Activated CD4-positive, alpha-beta T cell treated with anti-CD3 and anti-CD28 coated beads for 48 hours (primary cell): ENCODE measurements at regions not wholly inside any gene's neighbourhood (a gene's known extent, or its start where the extent isn't known, plus 50 kb on each side); places are given as distances from the start of the nearest gene placed in this dataset.
A peak's percentile ranks its signal among the peaks of the same experiment; 100 is the strongest.

ENCODE experiments used
- DNase-seq: peaks from one replicate; pipeline ENCODE4 v3.0.0-alpha.2; 2020

DNA sequence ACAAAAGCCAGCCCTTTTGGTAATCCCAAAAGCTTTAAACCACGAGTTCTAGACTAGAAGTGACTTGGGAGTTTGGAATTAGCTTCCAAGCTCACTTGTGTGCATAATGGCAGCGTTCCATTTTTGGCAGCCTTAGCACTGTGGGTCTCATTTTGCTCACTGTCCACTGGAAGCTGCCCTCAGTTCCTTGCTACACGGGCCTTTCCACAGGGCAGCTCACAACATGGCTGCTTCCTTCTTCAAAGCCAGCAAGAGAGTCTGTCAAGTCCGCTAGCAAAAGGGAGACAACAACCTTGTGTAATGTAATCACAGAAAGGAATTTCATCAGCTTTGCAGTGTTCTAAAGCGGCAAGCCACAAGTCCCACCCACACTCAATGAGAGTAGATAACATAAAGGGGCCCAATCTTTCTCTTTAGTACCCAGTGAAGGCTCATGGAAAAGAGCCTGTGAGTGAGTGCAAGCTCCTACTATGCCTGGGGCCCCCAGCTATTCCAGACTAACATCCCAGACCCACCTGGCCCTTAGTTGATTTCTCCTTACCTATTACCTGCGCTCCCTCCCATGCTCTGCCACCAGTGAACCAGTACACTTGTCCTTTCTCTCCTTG lies 168.5 kb upstream of the FOXN2 start:
- DNase-seq = peak; percentile 12

DNA sequence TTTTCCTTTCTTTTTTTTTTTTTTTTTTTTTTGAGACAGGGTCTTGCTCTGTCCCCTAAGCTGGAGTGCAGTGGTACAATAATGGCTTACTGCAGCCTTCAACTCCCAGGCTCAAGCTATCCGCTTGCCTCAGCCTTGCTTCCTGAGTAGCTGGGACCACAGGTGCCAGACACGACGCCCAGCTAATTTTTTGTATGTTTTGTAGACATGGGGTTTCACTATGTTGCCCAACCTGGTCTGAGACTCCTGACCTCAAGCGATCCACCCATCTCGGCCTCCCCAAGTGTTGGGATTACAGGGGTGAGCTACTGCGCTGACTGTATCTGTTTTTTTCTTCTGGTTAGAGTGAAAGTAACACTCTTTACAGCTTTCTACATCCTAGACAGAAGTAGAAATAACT lies 167.9 kb upstream of the FOXN2 start:
- DNase-seq = no peak

DNA sequence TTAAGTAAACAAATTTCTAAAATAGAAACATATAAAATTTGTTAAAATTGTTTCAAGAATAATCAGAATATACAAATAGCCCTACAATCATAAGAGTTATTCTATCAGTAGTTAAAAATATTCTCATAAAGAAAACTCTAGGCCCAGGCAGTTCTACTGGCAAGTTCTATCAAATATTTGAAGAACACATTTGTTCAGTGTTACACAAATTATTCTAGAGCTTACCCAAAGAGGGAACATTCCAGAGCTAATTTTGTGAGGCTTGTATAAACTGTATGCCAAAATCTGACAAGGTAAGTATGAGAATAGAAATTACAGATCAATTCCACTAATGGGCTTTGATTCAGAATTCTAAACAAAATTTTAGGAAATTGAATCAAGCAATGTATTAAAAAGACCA lies 166.8 kb upstream of the FOXN2 start:
- no peak for DNase-seq

DNA sequence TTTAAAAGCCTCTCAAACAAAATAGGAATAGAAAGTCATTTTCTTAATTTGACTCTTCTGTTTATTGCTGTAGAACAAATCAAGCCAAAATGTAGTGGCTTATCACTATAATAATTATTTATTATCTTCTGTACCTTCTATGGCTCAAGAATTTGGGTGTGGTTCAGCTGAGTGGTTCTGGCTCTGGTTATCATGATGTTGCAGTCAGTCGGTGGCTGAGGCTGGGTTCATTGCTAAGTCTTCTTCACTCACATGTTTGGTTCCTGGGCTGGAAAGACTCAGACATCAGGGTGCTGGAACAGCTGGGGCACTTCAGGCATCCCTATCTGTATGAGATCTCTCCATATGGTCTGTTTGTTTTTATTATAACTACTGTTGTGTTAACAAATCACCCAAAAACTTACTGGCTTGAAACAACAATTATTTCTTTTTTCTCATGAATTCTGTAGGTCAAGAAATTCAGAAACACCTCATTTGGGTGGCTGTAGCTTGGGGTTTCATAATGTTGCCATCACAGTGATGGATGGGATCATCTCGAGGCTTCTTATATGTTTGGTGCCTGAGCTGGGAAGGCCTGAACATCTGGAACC lies 165.5 kb upstream of the FOXN2 start:
- DNase-seq = no peak

DNA sequence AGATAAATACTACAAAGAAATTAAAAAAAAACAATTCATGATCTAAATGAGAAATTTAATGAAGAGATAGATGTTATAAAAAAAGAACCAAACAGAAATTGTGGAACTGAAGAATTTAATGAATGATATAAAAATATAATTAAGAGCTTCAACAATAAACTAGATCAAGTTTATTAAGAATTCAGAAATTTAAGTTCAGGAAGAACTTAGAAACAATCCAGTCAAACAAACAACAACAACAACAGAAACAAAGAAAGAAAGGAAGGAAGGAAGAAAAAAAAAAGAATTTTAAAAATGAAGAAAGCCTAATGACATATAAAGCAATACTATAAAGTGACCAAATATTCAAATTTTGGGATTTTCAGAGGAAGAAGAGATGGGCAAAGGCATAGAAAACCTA lies 157.3 kb upstream of the FOXN2 start:
- DNase-seq = no peak

DNA sequence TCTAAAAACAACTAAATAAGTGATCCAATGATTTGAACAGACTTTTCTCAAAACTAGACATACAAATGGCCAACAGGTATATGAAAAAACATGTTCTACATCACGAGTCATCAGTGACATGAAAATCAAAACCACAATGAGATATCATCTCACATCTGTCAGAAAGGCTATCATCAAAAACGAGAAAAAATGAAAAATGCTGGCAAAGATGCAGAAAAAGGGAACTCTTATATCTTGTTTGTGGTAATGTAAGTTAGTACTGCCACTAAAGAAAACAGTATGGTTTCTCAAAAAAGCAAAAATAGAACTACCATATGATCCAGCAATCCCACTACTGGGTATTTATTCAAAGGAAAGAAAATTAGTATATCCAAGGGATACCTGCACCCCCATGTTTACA lies 152.9 kb upstream of the FOXN2 start:
- no peak for DNase-seq

DNA sequence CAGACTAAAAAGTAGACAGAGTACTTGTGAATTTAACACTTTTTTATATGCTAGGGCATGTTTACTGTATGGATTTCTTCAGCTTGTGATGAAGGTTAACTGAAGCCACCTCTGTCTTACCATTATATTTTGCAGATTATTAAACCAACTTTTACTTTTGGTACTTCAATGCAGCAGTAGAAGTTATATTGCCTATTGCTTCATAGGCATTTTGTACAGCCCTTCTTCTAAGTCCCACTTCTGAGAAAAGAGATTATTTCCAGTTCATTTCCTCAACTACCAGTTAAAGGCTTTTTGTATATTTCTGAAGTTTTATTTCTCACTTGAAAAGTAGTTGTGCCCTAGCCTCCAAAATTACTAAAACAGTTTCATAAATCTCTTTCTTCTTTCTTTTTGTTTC lies 151.7 kb upstream of the FOXN2 start:
- DNase-seq = no peak

DNA sequence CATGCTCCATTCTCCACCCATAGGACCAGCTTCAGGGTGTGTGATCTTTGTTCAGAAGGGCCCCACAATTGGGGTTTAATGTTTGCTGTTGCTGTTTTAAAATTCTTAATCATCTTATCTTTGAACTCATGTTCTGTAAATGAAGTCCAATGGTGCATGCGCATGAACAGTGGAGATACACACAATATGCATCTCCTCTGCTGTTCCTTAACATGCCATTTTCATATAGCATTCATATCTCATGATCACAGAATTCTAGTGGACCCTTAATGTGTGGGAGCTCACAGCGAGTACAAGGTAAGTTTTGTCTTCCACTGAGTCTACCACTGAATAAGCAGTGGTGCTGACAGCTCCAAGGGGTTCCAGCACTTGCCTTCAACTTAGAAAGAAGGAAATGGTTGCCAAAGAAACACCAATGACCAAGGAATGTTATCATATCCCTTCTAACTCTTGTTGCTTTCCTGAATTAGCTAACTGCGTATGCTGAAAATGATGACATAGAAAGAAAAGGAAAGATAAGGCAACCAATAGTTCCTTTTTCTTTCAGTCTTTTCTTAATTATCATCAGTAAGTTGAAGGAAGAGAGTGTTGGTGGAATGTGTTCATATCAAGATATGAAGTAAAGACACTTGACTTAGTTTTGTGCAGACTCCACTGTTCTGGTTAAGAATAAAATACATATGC lies 149.3 kb upstream of the FOXN2 start:
- no peak for DNase-seq

DNA sequence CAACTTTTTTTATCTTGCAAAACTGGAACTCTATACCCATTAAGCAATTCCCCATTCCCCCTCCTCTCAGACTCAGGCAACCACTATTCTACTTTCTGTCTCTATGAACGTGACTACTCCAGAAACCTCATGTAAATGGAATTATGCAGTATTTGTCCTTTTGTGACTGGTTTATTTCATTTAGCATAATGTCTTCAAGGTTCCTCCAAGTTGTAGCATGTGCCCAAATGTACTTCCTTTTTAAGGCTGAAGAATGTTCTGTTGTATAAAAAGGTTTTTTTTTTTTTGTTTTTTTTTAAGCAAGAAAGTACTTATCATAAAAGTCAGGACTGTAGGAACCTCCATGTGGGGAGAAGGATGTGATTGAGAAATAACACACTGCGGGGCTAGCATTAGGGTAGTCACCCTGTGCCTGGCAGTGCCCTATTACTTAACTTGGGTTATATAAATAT lies 145.3 kb upstream of the FOXN2 start:
- no peak for DNase-seq

DNA sequence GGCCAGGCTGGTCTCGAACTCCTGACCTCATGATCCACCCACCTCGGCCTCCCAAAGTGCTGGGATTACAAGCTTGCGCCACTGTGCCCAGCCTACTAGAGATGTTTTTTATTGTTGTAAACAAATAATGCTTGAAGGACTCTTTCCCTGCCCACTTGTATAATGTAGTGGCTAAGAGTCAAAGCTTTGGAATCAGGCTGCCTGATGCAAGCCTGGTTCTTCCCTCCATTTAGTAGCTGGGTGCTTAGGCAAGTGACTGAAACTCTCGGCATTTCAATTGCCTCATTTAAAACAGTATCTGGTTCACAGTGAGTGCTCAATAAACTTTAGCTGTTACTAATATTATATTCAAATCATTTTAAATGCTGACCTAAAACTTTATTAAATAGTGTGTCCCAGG lies 144.2 kb upstream of the FOXN2 start:
- no peak for DNase-seq

DNA sequence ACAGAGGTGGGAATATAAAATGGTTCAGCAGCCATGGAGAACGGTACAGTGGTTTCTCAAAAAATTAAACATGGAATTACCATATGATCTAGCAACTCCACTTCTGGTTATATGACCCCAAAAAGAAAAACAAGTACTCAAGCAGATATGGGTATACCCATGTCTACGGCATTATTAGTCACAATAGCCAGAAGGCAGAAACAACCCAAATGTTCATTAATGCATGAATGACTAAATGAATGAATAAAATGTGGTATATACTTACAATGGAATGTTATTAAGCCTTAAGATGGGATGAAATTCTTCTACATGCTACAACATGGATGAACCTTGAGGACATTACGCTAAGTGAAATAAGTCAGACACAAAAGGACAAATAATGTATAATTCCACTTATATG lies 141.3 kb upstream of the FOXN2 start:
- DNase-seq = no peak

DNA sequence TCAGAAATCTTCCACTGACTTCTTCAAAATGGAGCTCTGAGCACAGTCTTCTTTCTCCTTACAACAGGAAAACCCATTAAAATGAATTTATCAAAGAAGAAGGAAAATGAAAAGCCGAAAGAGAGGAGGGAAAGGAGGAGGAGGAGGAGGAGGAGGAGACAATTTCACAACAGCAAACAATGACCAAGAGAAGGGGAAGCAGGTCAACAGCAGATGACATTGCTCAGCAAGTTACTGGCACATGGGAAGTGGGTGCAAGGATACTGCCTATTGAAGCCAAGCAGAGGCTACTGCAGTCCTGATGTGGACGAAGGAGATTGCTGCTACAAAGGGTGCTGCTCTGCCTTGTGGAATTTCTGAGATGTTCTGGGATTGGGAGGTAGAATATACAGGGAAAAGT lies 140.0 kb upstream of the FOXN2 start:
- DNase-seq = no peak

DNA sequence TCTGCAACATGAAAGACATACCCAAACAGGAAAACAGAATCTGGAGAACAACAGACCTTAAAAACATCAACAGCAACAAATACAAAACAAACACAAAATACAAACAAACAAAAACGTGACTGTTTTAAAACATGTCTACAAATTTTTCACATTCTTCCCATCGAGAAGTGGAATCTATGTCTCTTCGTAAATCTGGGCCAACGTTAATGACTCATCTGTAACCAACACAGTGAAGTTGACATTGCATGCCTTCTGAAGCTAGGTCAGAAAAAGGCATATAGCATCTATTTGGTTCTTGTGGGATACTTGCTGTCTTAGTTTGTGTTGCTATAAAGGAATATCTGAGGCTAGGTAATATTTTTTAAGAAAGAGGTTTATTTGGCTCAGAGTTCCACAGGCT lies 139.2 kb upstream of the FOXN2 start:
- no peak for DNase-seq

DNA sequence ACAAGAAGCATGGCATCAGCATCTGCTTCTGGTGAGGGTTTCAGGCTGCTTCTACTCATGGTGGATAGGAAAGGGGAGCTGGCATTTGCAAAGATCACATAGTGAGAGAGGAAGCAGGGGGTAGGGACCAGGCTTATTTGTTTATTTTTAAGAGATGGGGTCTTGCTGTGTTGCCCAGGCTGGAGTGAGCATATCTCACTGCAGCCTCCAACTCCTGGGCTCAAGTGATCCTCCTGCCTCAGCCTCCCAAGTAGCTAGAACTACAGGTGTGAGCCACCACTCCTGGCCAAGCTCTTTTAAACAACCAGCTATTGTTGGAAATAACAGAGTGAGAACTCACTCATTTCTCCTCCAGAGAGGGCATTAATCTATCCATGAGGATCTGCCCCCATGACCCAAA lies 138.8 kb upstream of the FOXN2 start:
- no peak for DNase-seq

DNA sequence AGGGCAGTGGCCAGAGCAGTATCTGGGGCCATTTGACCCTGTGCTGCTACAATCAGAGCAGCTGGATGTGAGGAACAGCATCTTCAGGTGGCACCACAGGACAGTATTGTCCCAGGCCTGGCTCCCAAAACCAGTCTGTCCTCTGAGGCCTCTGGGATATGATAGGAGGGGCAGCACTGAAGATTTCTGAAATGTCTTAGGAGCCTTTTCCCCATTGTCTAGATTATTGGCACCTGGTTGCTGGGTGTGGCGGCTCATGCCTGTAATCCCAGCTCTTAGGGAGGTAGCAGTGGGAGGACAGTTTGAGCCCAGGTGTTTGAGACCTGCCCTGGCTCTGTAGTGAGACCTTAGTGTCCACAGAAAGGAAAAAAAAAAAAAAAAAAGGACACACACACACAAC lies 137.6 kb upstream of the FOXN2 start:
- no peak for DNase-seq

DNA sequence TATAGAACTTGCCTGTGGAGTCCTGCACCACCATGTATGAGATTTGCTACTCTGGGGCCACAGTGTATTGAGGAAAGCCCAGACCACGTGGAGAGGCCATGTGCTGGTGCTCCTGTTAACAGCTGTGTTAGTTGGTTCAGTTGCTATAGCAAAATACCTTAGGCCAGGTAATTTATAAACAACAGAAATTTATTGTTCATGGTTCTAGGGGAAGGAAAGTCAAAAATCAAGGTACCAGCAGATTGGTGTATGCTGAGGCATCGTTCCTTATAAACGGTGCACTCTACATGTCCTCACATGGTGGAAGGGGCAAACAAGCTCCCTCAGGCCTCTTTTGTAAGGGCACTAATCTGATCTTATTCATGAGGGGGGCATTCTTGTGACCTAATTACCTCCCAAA lies 135.9 kb upstream of the FOXN2 start:
- DNase-seq = no peak

DNA sequence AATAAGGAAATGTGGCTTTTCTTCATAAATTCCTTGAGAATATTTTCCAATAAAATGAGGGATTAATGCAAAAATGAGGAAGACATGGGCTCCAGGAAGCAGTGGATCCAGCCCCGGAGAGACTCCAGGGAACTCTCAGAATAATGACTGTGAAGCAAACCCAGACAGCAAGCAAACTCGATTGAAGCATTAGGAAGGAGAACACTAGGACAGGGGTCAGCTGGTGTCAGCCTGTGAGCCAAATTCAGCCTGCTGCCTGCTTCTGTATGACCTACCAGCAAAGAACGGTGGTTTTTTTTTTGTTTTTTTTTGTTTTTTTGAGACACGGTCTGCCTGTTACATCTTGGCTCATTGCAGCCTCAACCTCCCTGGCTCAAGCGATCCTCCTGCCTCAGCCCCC lies 133.9 kb upstream of the FOXN2 start:
- no peak for DNase-seq

DNA sequence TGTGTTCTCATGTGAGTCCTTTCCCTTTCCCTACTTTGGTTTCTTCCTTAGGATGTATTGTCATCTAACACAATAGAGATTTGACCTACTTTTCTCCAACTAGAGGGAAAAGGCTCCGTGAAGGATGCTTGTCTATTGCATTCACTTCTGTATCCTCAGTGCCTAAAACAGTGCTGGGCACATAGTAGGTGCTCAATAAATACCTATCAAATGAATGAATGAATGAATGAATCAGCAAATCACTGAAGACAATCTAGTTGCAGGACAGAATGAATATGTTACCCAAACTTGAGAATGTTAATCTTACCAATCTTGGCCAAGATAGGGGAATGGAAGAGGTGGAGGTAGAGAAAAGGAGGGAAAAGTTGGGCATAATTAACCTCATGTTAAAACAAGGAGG lies 131.2 kb upstream of the FOXN2 start:
- no peak for DNase-seq

DNA sequence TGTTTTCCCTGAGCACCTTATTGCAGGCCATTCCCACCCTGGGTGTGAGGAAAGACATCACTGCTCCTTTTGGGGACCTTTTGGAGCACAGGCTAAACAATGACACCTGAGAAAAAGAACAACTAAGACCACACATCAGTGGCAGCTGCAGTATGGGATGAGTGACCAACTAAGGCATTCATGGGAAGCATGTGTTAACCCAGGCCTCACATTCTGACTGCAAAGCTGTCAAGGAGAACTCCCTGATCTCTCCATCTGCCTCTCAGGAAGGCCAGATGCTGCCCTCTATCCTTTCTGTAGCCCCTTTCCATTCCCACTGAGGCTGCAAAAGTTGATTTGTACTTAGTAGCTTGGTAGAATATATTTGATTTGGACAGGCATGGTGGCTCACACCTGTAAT lies 130.5 kb upstream of the FOXN2 start:
- no peak for DNase-seq

DNA sequence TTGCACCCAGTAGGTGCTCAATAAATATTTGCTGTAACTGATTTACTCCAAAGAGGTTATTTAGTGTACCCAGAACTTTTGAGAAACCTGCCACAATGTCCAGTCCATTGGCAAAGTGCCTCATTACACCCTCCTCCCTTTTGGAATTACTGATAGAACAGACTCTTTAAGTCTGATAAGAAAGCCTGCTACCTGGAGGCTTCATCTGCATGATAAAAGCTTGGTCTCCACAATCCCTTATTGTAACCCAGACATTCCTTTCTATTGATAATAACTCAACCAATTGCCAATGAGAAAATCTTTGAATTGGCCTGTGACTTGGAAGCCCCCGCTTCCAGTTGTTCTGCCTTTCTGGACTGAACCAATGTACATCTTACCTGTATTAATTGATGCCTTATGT lies 127.0 kb upstream of the FOXN2 start:
- no peak for DNase-seq

DNA sequence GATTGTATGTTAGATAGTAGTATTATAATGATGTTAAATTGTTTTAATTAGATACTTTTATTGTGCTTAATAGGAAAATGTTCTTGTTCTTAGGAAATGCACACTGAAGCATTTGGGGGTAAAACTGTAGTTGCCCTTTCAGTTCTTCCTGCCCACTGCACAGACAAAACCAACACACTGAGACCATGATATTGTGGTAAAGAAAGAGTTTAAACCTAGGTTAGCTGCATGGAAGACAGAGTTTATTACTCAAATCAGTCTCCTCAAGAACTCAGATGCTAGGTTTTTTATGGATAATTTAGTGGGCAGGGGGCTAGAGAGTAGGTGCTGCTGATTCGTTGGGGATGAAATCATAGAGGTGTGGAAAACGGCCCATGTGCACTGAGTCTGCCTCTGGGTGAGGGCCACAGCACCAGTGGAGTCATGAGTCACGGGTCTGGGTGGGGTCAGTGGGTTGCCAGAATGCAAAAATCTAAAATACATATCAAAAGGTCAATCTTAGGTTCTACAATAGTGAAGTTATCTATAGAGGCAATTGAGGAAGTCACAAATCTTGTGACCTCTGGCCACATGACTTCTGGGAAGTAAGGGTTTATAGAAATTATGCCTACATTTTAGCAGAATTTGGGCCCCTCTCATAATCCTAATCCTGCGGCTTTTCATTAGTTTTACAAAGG lies 124.8 kb upstream of the FOXN2 start:
- no peak for DNase-seq

DNA sequence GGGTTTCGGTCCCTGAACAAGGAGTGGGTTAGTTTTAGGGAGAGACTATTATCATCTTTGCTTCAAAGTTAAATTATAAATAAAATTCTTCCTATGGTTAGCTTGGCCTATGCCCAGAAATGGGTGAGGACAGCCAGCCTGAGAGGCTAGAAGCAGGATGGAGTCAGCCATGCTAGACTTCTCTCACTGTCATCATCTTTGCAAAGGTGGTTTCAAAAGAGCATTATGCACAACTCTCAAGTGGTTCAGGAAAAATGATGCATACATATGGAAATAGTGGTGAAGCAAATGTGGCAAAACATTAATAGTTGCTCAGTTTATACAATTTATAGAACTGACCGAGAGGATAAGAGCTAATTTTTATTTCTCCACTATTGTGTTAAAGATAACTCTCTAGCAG lies 124.3 kb upstream of the FOXN2 start:
- no peak for DNase-seq

DNA sequence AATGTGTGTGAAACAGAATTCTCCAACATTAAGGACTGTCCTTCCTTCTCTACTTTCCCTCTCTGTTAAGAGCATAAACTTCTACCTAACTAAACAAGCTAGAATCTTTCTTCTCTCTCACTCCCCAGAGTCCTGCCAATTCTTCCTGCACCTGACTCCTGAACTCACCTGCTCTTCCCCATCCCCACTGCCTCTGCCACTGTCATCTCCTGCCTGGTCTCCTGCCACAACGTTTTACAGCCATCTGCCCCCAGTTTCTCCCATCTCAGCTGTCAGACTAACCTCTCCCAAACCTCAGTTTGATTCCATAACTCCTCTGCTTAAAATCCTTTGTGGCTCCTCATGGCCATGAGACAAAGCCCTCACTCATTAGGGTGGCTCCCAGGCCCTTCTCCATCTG lies 119.8 kb upstream of the FOXN2 start:
- DNase-seq = no peak

DNA sequence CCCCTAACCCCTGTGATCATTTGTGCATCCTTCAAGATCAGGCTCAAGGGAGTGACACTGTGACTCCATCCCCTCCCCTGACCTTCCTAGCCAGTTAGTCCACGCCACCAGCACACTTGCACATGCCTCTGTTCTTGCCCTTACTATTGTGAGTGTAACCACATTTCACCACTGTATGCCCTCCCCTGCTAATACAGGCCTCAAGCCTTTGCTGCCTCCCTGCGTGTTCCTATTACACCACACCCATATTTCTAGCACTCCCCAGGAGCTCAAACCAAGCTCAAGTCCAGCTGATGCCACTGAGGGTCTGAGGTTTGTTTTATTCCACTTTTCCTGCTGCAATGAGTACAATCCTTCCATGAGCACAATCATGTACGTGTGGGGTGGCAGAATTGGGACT lies 119.3 kb upstream of the FOXN2 start:
- no peak for DNase-seq
